Hepatocyte (in vitro differentiated cells): ENCODE measurements at regions not wholly inside any gene's neighbourhood (a gene's known extent, or its start where the extent isn't known, plus 50 kb on each side); places are given as distances from the start of the nearest gene placed in this dataset.

Experiments
- CTCF ChIP-seq: fragments of 200-600 bp; sonication (generic); IDR thresholded peaks from 2 replicates; pipeline ENCODE4 v1.5.1; 2016; ENCODE audit warnings: antibody characterized with exemption, mild to moderate bottlenecking; ENCODE audit not compliant: poor library complexity
- EZH2 ChIP-seq: fragments of 200-600 bp; sonication (generic); IDR thresholded peaks from 2 replicates; pipeline ENCODE4 v1.6.1; 2016; ENCODE audit warnings: antibody characterized with exemption, mild to moderate bottlenecking, borderline replicate concordance
- EZH2phosphoT487 ChIP-seq: fragments of 200-600 bp; sonication (generic); IDR thresholded peaks from one replicate; pipeline ENCODE4 v1.6.1; 2018; ENCODE audit warnings: antibody characterized with exemption, mild to moderate bottlenecking, low read depth, moderate library complexity; ENCODE audit not compliant: unreplicated experiment, severe bottlenecking

GRCh38 chr2:19571773-19572172 is 213.3 kb upstream of the OSR1 start:
- TF ChIP-seq CTCF (no peak), EZH2 (no peak), EZH2phosphoT487 (no peak)
